SK-N-SH treated with all-trans-retinoic acid at 6 μM for 48 hours (cell line): ENCODE measurements at regions not wholly inside any gene's neighbourhood (a gene's known extent, or its start where the extent isn't known, plus 50 kb on each side); places are given as distances from the start of the nearest gene placed in this dataset.

Experiments
- ATAC-seq: fragments of 200-7000 bp; cut with Tn5 transposase; 3 replicates; pipeline ENCODE4 v1.9.1; 2020; ENCODE audit warnings: mild to moderate bottlenecking, moderate library complexity
- ARNTL ChIP-seq: fragments of 450-650 bp; formaldehyde crosslinking; IDR thresholded peaks from 2 replicates; pipeline ENCODE4 v1.5.0; 2020; ENCODE audit warnings: low read depth, mild to moderate bottlenecking, moderate library complexity, borderline replicate concordance
- BACH2 ChIP-seq: fragments of 250-450 bp; sonication (Bioruptor Pico); IDR thresholded peaks from 2 replicates; pipeline ENCODE4 v1.9.0; 2021; ENCODE audit warnings: mild to moderate bottlenecking, borderline replicate concordance
- CREB5 ChIP-seq: fragments of 250-450 bp; sonication (Bioruptor Pico); IDR thresholded peaks from 2 replicates; pipeline ENCODE4 v1.5.1; 2020; ENCODE audit warnings: low read depth, mild to moderate bottlenecking, moderate library complexity
- CSDC2 ChIP-seq: fragments of 250-450 bp; sonication (Bioruptor Pico); IDR thresholded peaks from 2 replicates; pipeline ENCODE4 v1.5.0; 2020; ENCODE audit warnings: mild to moderate bottlenecking, moderate library complexity
- CSRNP3 ChIP-seq: fragments of 250-450 bp; sonication (Bioruptor Pico); IDR thresholded peaks from 2 replicates; pipeline ENCODE4 v1.5.1; 2021; ENCODE audit warnings: mild to moderate bottlenecking, moderate library complexity
- GLIS3 ChIP-seq: fragments of 250-450 bp; sonication (Bioruptor Pico); IDR thresholded peaks from 2 replicates; pipeline ENCODE4 v1.5.0; 2020; ENCODE audit warnings: mild to moderate bottlenecking, moderate library complexity
- ISL1 ChIP-seq: fragments of 250-450 bp; sonication (Bioruptor Pico); IDR thresholded peaks from 2 replicates; pipeline ENCODE4 v2.1.2; 2022; ENCODE audit warnings: mild to moderate bottlenecking, moderate library complexity
- OSR1 ChIP-seq: fragments of 250-450 bp; sonication (Bioruptor Pico); IDR thresholded peaks from 2 replicates; pipeline ENCODE4 v1.8.0; 2022; ENCODE audit warnings: moderate library complexity, mild to moderate bottlenecking, inconsistent platforms
- PATZ1 ChIP-seq: fragments of 250-450 bp; sonication (Bioruptor Pico); IDR thresholded peaks from 2 replicates; pipeline ENCODE4 v1.8.0; 2020; ENCODE audit warnings: mild to moderate bottlenecking, moderate library complexity, borderline replicate concordance
- POU6F1 ChIP-seq: fragments of 250-450 bp; sonication (Bioruptor Pico); IDR thresholded peaks from 2 replicates; pipeline ENCODE4 v1.8.0; 2021; ENCODE audit warnings: low read depth, mild to moderate bottlenecking, moderate library complexity, borderline replicate concordance
- RARB ChIP-seq: fragments of 250-450 bp; sonication (Bioruptor Pico); IDR thresholded peaks from 2 replicates; pipeline ENCODE4 v1.8.0; 2021; ENCODE audit warnings: mild to moderate bottlenecking, moderate library complexity
- SNAI2 ChIP-seq: fragments of 250-450 bp; sonication (Bioruptor Pico); IDR thresholded peaks from 2 replicates; pipeline ENCODE4 v1.5.0; 2020; ENCODE audit warnings: mild to moderate bottlenecking, moderate library complexity
- TCF4 ChIP-seq: fragments of 250-450 bp; sonication (Bioruptor Pico); IDR thresholded peaks from 2 replicates; pipeline ENCODE4 v1.8.0; 2021; ENCODE audit warnings: mild to moderate bottlenecking, moderate library complexity, borderline replicate concordance
- TOX ChIP-seq: fragments of 250-450 bp; sonication (Bioruptor Pico); IDR thresholded peaks from 2 replicates; pipeline ENCODE4 v1.8.0; 2021; ENCODE audit warnings: mild to moderate bottlenecking, moderate library complexity, borderline replicate concordance
- TSHZ2 ChIP-seq: fragments of 250-450 bp; sonication (Bioruptor Pico); IDR thresholded peaks from 2 replicates; pipeline ENCODE4 v1.5.0; 2020; ENCODE audit warnings: mild to moderate bottlenecking, moderate library complexity
- ZFP3 ChIP-seq: fragments of 250-450 bp; sonication (Bioruptor Pico); IDR thresholded peaks from 2 replicates; pipeline ENCODE4 v1.5.0; 2020; ENCODE audit warnings: mild to moderate bottlenecking, moderate library complexity
- ZFP30 ChIP-seq: fragments of 450-650 bp; formaldehyde crosslinking; IDR thresholded peaks from 2 replicates; pipeline ENCODE4 v1.5.0; 2022; ENCODE audit warnings: mild to moderate bottlenecking, moderate library complexity
- ZNF565 ChIP-seq: fragments of 450-650 bp; formaldehyde crosslinking; conservative IDR thresholded peaks from 2 replicates; pipeline ENCODE4 v1.5.0; 2020; ENCODE audit warnings: low read depth, mild to moderate bottlenecking, moderate library complexity
- ZNF70 ChIP-seq: fragments of 450-650 bp; formaldehyde crosslinking; IDR thresholded peaks from 2 replicates; pipeline ENCODE4 v1.5.0; 2020; ENCODE audit warnings: mild to moderate bottlenecking, moderate library complexity
- ZNF8 ChIP-seq: fragments of 450-650 bp; formaldehyde crosslinking; IDR thresholded peaks from 2 replicates; pipeline ENCODE4 v1.5.0; 2020; ENCODE audit warnings: mild to moderate bottlenecking, moderate library complexity

GRCh38 chr11:69889400-69890318 lies 70.4 kb upstream of the FGF3 start:
- ATAC-seq: no peak
- TF ChIP-seq ARNTL (CRISPR knock-in tag): no peak
- no peak for TF ChIP-seq CSRNP3 (CRISPR knock-in tag)

- ATAC-seq: no peak
- no peak for TF ChIP-seq RARB (CRISPR knock-in tag)
- no peak for TF ChIP-seq CSRNP3 (CRISPR knock-in tag)
- TF ChIP-seq CREB5 (CRISPR knock-in tag): no peak
- TF ChIP-seq SNAI2 (CRISPR knock-in tag): no peak
- TF ChIP-seq TOX (CRISPR knock-in tag): no peak
- no peak for TF ChIP-seq PATZ1
- TF ChIP-seq ARNTL (CRISPR knock-in tag): no peak
- no peak for TF ChIP-seq ZNF8
- TF ChIP-seq POU6F1 (CRISPR knock-in tag): no peak
- no peak for TF ChIP-seq ZNF70 (CRISPR knock-in tag)
- TF ChIP-seq OSR1 (CRISPR knock-in tag): no peak
- TF ChIP-seq TCF4 (CRISPR knock-in tag): no peak
- TF ChIP-seq ZFP3: no peak
- TF ChIP-seq ZFP30 (CRISPR knock-in tag): no peak
- no peak for TF ChIP-seq GLIS3 (CRISPR knock-in tag)
- no peak for TF ChIP-seq ISL1 (CRISPR knock-in tag)
- no peak for TF ChIP-seq TSHZ2 (CRISPR knock-in tag)
- no peak for TF ChIP-seq CSDC2 (CRISPR knock-in tag)
- TF ChIP-seq ZNF565 (CRISPR knock-in tag): no peak
- TF ChIP-seq BACH2: no peak
- TF ChIP-seq, all 23 proteins: peak for 0
Observed at GRCh38 chr11:69890476-69890875, 71.3 kb upstream of the FGF3 start.
